HL-60 (cell line): ENCODE measurements at regions not wholly inside any gene's neighbourhood (a gene's known extent, or its start where the extent isn't known, plus 50 kb on each side); places are given as distances from the start of the nearest gene placed in this dataset.

Experiments
- DNase-seq, 2 experiments: peaks; one replicate each; pipeline ENCODE4 v3.0.0-alpha.2; 2010 to 2020; ENCODE audit warnings: low read depth in 1 of 2, low spot score in 1 of 2
- H3K27ac ChIP-seq: fragments of 250-450 bp; sonication (Bioruptor Pico); replicated peaks from 2 replicates; pipeline ENCODE4 v1.5.1; 2020; ENCODE audit warnings: mild to moderate bottlenecking, moderate library complexity
- H3K27me3 ChIP-seq: fragments of 250-450 bp; sonication (Bioruptor Pico); 2 replicates; pipeline ENCODE4 v1.5.1; 2021; ENCODE audit warnings: mild to moderate bottlenecking, moderate library complexity; ENCODE audit not compliant: insufficient read depth, poor library complexity, severe bottlenecking
- H3K4me3 ChIP-seq: replicated peaks from 2 replicates; pipeline ENCODE4 v1.5.1; 2011; ENCODE audit warnings: mild to moderate bottlenecking, control low read depth, low read length; ENCODE audit not compliant: insufficient read depth
- GABPA ChIP-seq: IDR thresholded peaks from 2 replicates; pipeline ENCODE4 v1.6.1; 2012; ENCODE audit warnings: low read depth
- POLR2AphosphoS5 ChIP-seq: IDR thresholded peaks from 2 replicates; pipeline ENCODE4 v1.6.1; 2012; ENCODE audit warnings: low read depth
- SPI1 ChIP-seq: IDR thresholded peaks from 2 replicates; pipeline ENCODE4 v1.6.1; 2012; ENCODE audit warnings: low read depth, mild to moderate bottlenecking, borderline replicate concordance
- TF ChIP-seq, protein P1 (sequence below): IDR thresholded peaks from one replicate; pipeline ENCODE4 v1.5.1; 2011; ENCODE audit warnings: low read length, control low read depth, inconsistent platforms; ENCODE audit not compliant: insufficient read depth
- TF ChIP-seq, protein P2 (sequence below): IDR thresholded peaks from 2 replicates; pipeline ENCODE4 v1.6.1; 2012; ENCODE audit warnings: low read depth; ENCODE audit not compliant: insufficient replicate concordance

DNA sequence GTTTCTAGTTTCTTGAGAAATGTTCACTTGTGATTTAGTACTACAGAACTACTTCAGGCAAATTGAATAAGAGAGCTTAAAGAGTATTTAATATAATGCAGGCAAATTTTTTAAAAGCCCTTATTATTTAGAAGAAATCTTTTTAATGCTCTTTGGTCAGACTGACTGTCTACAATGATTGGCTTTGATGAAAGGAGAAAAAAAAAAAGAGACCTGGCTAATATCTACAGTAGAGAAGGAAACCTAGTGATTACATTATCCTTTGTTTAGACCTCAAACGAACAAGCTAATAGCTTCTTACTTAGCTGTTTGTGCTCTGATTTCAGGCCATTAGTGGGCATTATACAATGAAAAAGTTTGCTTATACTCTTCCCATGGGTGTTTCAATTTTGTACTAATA, 1043.1 kb downstream of the JRKL start:
- no peak for DNase-seq
- Histone ChIP-seq H3K27ac (no peak overlapping the region), H3K27me3 (no peaks in the 10 kb centered on the region), H3K4me3 (no peak overlapping the region)
- TF ChIP-seq SPI1 (no peak), GABPA (no peak), POLR2AphosphoS5 (no peak)
- TF ChIP-seq, protein P1, sequence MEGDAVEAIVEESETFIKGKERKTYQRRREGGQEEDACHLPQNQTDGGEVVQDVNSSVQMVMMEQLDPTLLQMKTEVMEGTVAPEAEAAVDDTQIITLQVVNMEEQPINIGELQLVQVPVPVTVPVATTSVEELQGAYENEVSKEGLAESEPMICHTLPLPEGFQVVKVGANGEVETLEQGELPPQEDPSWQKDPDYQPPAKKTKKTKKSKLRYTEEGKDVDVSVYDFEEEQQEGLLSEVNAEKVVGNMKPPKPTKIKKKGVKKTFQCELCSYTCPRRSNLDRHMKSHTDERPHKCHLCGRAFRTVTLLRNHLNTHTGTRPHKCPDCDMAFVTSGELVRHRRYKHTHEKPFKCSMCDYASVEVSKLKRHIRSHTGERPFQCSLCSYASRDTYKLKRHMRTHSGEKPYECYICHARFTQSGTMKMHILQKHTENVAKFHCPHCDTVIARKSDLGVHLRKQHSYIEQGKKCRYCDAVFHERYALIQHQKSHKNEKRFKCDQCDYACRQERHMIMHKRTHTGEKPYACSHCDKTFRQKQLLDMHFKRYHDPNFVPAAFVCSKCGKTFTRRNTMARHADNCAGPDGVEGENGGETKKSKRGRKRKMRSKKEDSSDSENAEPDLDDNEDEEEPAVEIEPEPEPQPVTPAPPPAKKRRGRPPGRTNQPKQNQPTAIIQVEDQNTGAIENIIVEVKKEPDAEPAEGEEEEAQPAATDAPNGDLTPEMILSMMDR: no peak

GRCh38 chr11:97445561-97445960, 1055.7 kb downstream of the JRKL start:
- TF ChIP-seq, protein P1: no peak
- TF ChIP-seq, protein P2, sequence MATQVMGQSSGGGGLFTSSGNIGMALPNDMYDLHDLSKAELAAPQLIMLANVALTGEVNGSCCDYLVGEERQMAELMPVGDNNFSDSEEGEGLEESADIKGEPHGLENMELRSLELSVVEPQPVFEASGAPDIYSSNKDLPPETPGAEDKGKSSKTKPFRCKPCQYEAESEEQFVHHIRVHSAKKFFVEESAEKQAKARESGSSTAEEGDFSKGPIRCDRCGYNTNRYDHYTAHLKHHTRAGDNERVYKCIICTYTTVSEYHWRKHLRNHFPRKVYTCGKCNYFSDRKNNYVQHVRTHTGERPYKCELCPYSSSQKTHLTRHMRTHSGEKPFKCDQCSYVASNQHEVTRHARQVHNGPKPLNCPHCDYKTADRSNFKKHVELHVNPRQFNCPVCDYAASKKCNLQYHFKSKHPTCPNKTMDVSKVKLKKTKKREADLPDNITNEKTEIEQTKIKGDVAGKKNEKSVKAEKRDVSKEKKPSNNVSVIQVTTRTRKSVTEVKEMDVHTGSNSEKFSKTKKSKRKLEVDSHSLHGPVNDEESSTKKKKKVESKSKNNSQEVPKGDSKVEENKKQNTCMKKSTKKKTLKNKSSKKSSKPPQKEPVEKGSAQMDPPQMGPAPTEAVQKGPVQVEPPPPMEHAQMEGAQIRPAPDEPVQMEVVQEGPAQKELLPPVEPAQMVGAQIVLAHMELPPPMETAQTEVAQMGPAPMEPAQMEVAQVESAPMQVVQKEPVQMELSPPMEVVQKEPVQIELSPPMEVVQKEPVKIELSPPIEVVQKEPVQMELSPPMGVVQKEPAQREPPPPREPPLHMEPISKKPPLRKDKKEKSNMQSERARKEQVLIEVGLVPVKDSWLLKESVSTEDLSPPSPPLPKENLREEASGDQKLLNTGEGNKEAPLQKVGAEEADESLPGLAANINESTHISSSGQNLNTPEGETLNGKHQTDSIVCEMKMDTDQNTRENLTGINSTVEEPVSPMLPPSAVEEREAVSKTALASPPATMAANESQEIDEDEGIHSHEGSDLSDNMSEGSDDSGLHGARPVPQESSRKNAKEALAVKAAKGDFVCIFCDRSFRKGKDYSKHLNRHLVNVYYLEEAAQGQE: no peak
- TF ChIP-seq SPI1 (no peak), GABPA (no peak), POLR2AphosphoS5 (no peak)
- Histone ChIP-seq H3K4me3 (no peak overlapping the region), H3K27me3 (no peaks in the 10 kb centered on the region), H3K27ac (no peak overlapping the region)
- no peak for DNase-seq

- Histone ChIP-seq H3K27me3 (no peaks in the 10 kb centered on the region), H3K4me3 (no peak overlapping the region), H3K27ac (no peak overlapping the region)
- TF ChIP-seq, protein P1: no peak
- TF ChIP-seq GABPA (no peak), SPI1 (no peak), POLR2AphosphoS5 (no peak)
- TF ChIP-seq, protein P2: no peak
- DNase-seq: no peak
These were observed 1061.6 kb downstream of the JRKL start for GRCh38 chr11:97451441-97451840.

- no peak overlapping the region for H3K4me3 ChIP-seq
- TF ChIP-seq POLR2AphosphoS5 (no peak), GABPA (no peak), SPI1 (no peak)
- TF ChIP-seq, protein P1: no peak
- TF ChIP-seq, protein P2: no peak
- H3K27ac ChIP-seq: no peak overlapping the region
- no peak for DNase-seq
- no peaks in the 10 kb centered on the region for H3K27me3 ChIP-seq
These were observed 1065.2 kb downstream of the JRKL start for GRCh38 chr11:97454988-97455387.
